NCI-H748 (cell line): ENCODE measurements at regions not wholly inside any gene's neighbourhood (a gene's known extent, or its start where the extent isn't known, plus 50 kb on each side); places are given as distances from the start of the nearest gene placed in this dataset.

Source experiments
- DNase-seq: peaks from one replicate; lab custom pipeline; 2025; ENCODE audit not compliant: unreplicated experiment; lab: John Stamatoyannopoulos, UW

DNA sequence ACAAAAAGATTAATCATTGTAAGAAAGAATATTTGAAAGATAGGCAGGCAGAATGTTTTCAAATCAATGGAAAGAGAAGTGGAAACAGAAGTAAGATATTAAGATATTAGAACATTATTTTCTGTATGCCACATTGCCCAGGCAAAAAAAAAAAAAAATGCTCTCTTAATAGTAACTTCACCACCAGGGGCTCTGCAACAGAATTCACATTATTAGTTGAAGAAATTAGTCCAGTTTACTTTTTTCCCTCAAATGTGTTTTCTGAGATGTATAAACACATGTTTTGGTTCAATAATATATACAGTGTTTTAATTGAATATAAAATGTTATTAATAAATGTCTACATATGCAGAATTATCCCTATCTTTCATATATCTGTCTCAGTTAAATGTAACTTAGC is 78.0 kb upstream of the ADAD1 start:
- DNase-seq, result no peak

DNA sequence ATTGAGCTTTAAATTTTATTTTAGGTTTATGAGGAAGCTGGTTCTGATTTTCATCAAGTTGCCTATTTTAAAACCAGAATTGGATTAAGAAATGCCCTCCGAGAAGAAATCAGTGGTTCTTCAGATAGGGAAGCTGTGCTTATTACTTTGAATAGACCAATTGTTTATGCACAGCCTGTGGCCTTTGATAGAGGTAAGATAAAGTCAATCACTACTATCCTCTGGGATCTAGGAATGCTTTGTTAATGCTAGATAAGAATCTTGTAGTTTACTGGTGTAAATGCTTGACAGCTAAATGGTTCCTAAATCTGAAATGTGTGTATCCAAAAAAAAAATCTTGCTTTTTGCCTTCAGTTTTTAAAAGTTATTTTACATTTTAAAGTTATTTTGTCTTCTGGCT is 73.0 kb upstream of the ADAD1 start:
- DNase-seq, result no peak

DNA sequence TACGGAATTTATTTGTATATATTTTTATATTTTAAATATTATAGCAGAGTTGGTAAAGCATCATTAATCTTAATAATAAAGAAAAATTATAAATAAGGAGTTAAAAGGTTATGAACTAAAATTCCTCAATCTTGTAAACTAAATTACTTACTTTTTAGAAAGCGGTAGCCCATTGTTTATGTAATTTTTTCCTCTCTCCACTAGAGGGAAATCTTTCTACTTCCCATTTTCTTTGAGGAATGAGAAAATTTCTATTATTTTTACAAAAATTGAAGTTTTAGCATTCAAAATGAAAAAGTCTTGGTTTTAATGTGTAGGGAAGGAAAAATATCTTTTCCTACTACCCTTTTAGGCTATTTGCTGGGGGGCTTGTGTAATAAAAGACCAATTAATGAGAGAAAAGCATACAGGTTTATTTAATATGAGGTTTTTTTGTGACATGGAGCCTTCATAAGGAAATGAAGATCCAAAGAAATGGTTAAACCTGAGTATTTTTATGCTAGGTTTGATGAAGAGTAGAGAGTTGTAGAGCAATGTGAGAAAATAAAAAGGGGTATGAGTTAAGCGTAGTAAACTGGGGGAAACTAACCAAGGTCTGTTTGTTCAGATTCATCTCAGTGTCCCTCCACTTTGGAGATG is 68.7 kb upstream of the ADAD1 start:
- no peak for DNase-seq

DNA sequence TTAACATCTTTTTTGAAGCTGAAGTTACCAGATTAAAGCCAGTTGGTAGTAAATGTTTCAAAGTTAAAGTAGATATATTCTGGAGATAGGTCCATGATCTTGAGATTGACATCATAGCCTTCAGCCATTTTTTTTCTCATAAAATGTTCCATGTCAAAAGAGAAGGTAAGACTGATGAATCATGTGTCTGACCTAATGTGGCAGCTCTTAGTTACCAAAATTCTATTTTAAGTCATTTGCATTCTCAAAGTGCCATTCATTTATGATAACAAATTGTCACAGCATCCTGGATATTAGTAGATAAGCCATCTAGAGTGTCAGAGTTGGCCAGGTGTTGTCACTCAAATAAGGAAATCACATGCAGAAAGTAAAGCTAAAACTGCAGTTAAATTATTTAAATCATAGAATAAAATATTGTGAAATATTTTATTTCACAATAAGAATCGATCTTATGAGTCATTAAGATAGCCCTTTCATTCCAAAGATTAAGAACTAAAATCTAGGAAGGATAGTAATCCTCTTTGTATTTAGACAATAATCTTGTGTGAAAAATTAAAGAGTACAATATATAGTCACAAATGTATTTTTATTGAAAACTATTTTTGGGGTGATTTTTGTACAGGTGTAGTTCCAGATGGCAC is 65.7 kb upstream of the ADAD1 start:
- DNase-seq, result no peak

DNA sequence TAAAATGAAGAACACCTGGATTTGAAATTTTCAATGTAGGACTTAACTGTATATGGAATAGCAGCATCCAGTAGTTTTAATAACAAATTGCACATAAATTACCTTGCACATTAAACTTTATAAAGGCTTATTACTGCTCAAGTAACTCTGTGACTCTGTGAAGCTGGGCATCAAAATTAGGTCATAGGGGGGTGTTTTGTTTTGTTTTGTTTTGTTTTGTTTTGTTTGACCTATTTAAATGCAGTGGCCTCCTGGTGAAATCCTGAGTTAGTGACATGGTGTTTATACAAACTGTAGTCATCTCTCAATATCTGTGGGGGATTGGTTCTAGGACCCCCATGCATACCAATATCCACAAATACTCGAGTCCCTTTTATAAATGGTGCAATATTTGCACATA is 51.9 kb upstream of the ADAD1 start:
- DNase-seq, result no peak

DNA sequence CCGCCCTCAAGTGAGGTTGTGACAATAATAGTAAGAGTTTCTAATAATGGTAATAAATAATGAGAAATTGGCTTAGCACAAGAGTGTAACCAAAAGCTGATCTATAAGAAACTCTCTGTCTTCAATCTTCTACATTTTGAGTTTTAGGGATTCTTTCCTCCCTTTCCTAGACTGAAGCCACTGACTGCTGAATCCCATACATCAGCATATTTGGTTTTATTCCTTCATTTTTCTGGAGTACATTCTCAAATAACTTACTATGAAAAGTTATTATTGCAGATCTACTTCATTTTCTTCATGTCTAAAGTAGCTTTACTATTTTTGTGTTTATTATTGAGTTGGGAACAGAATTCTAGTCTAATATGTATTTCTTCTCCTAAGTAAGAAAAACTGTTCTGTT is 49.9 kb upstream of the ADAD1 start:
- no peak for DNase-seq
